Right lobe of liver (tissue), 4 donors: ENCODE measurements at regions not wholly inside any gene's neighbourhood (a gene's known extent, or its start where the extent isn't known, plus 50 kb on each side); places are given as distances from the start of the nearest gene placed in this dataset.

Experiments used
- CTCF ChIP-seq, 4 donors: fragments of 200-600 bp in 3 of 4; fragments of 450-650 bp in 1 of 4; IDR thresholded peaks; one replicate each; pipeline versions ENCODE4 v1.5.1 to v1.8.0; 2016 to 2022; ENCODE audit warnings: antibody characterized with exemption in 4 of 4, mild to moderate bottlenecking in 2 of 4
- POLR2A ChIP-seq: fragments of 450-650 bp; IDR thresholded peaks from one replicate; pipeline ENCODE4 v1.6.1; 2017; ENCODE audit warnings: antibody characterized with exemption, mild to moderate bottlenecking
- donor health status: DM: no; HTN: no; CAD: no.
- donor health status: DM: no; HTN: no; CAD: no.
- donor health status: DM: no; HTN: yes; CAD: no.

GRCh38 chr4:96523611-96524010, 683.7 kb downstream of the PDHA2 start:
- no peak for TF ChIP-seq CTCF (IDR thresholded peaks at IDR 0.05)
- no peak for TF ChIP-seq POLR2A
